ENCODE measurements at regions not wholly inside any gene's neighbourhood (a gene's known extent, or its start where the extent isn't known, plus 50 kb on each side); places are given as distances from the start of the nearest gene placed in this dataset.

DNA sequence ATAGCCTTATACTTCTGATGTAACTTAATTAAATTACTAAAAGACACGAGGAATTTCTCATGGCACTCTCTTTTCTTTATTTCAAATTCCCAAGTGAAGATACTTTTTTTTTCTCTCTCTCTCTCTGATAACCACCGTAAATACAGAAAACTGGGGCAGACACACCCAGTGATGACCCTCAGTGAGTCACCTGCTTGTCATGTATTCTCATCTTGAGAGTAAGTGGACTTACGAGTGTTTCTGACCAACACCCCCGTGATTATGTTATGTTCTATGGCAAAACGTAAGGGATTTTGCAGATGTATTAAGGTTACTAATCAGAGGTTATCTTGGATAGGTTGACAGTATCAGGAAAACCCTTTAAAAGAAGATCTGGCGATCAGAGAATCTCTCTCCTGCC lies 348.8 kb upstream of the ZNF717 start:
- TF ChIP-seq POLR2A (IDR thresholded peaks at IDR 0.05; ENCODE audit: low read depth) (no peak), EP300 (IDR thresholded peaks at IDR 0.05) (no peak)
- TF ChIP-seq, protein P1, sequence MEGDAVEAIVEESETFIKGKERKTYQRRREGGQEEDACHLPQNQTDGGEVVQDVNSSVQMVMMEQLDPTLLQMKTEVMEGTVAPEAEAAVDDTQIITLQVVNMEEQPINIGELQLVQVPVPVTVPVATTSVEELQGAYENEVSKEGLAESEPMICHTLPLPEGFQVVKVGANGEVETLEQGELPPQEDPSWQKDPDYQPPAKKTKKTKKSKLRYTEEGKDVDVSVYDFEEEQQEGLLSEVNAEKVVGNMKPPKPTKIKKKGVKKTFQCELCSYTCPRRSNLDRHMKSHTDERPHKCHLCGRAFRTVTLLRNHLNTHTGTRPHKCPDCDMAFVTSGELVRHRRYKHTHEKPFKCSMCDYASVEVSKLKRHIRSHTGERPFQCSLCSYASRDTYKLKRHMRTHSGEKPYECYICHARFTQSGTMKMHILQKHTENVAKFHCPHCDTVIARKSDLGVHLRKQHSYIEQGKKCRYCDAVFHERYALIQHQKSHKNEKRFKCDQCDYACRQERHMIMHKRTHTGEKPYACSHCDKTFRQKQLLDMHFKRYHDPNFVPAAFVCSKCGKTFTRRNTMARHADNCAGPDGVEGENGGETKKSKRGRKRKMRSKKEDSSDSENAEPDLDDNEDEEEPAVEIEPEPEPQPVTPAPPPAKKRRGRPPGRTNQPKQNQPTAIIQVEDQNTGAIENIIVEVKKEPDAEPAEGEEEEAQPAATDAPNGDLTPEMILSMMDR (IDR thresholded peaks at IDR 0.05), result no peak

All from esophagus muscularis mucosa (tissue), 4 donors.